ENCODE measurements at regions not wholly inside any gene's neighbourhood (a gene's known extent, or its start where the extent isn't known, plus 50 kb on each side); places are given as distances from the start of the nearest gene placed in this dataset.
"Not testable (repeated sequence)": the region's sequence is repeated elsewhere in the genome, so short reads cannot be mapped to it uniquely, and the experiment has no call there.

GRCh38 chr2:111400598-111401253 is 280.0 kb downstream of the BCL2L11 start:
- H3K4me3 ChIP-seq; in situ Hi-C loops (cut with MboI; ENCODE audit: low pct_ligation_motif_present in 1 of 4, low pct_unique_long_range_greater_than_20kb in 1 of 4, low sequenced_read_pairs in 3 of 4); H3K27me3 ChIP-seq; H3K27ac ChIP-seq; H3K4me1 ChIP-seq; DNase-seq; H3K36me3 ChIP-seq; H3K9me3 ChIP-seq; intact Hi-C loops (cut with DNase I; ENCODE audit: low total_unique reads): not testable (repeated sequence)
- WGBS, 2 donors (ENCODE audit: low coverage in 1 of 2): 65% methylated on average over 3 of the region's 3 CpGs; no CpG with 5 or more reads in 1 of the 2 donors

- 92% methylated on average over 4 of the region's 8 CpGs; no CpG with 5 or more reads in 1 of the 2 donors for WGBS, 2 donors (ENCODE audit: low coverage in 1 of 2)
- H3K27ac ChIP-seq; in situ Hi-C loops (cut with MboI; ENCODE audit: low pct_ligation_motif_present in 1 of 4, low pct_unique_long_range_greater_than_20kb in 1 of 4, low sequenced_read_pairs in 3 of 4); H3K4me1 ChIP-seq; intact Hi-C loops (cut with DNase I; ENCODE audit: low total_unique reads); H3K36me3 ChIP-seq; H3K27me3 ChIP-seq; H3K4me3 ChIP-seq; H3K9me3 ChIP-seq; DNase-seq: not testable (repeated sequence)
Observed at GRCh38 chr2:111401270-111402140, 280.8 kb downstream of the BCL2L11 start.

- H3K9me3 ChIP-seq; intact Hi-C loops (cut with DNase I; ENCODE audit: low total_unique reads): not testable (repeated sequence)
Observed at GRCh38 chr2:111402450-111402849, 281.7 kb downstream of the BCL2L11 start.

GRCh38 chr2:111403287-111403686 is 282.6 kb downstream of the BCL2L11 start:
- H3K36me3 ChIP-seq; in situ Hi-C loops (cut with MboI; ENCODE audit: low pct_ligation_motif_present in 1 of 4, low pct_unique_long_range_greater_than_20kb in 1 of 4, low sequenced_read_pairs in 3 of 4); H3K27ac ChIP-seq; H3K9me3 ChIP-seq; DNase-seq; H3K4me3 ChIP-seq; H3K27me3 ChIP-seq; H3K4me1 ChIP-seq; intact Hi-C loops (cut with DNase I; ENCODE audit: low total_unique reads): not testable (repeated sequence)
- 54% methylated on average over 2 of the region's 2 CpGs; no CpG with 5 or more reads in 1 of the 2 donors for WGBS, 2 donors (ENCODE audit: low coverage in 1 of 2)

More at GRCh38 chr2:111402450-111402849, 281.7 kb downstream of the BCL2L11 start:
- H3K4me1 ChIP-seq; in situ Hi-C loops (cut with MboI; ENCODE audit: low pct_ligation_motif_present in 1 of 4, low pct_unique_long_range_greater_than_20kb in 1 of 4, low sequenced_read_pairs in 3 of 4); H3K36me3 ChIP-seq; H3K27me3 ChIP-seq; DNase-seq; H3K27ac ChIP-seq; H3K4me3 ChIP-seq: not testable (repeated sequence)

GRCh38 chr2:111406616-111407015 is 285.9 kb downstream of the BCL2L11 start:
- H3K36me3 ChIP-seq; intact Hi-C loops (cut with DNase I; ENCODE audit: low total_unique reads); DNase-seq; H3K27ac ChIP-seq; in situ Hi-C loops (cut with MboI; ENCODE audit: low pct_ligation_motif_present in 1 of 4, low pct_unique_long_range_greater_than_20kb in 1 of 4, low sequenced_read_pairs in 3 of 4); H3K27me3 ChIP-seq; H3K4me3 ChIP-seq; H3K4me1 ChIP-seq; H3K9me3 ChIP-seq: not testable (repeated sequence)
- WGBS, 2 donors (ENCODE audit: low coverage in 1 of 2): no CpG with 5 or more reads among the region's 1 CpG

GRCh38 chr2:111407632-111408194 is 287.0 kb downstream of the BCL2L11 start:
- H3K9me3 ChIP-seq; H3K4me1 ChIP-seq; DNase-seq; H3K36me3 ChIP-seq; intact Hi-C loops (cut with DNase I; ENCODE audit: low total_unique reads); H3K4me3 ChIP-seq; H3K27me3 ChIP-seq; H3K27ac ChIP-seq; in situ Hi-C loops (cut with MboI; ENCODE audit: low pct_ligation_motif_present in 1 of 4, low pct_unique_long_range_greater_than_20kb in 1 of 4, low sequenced_read_pairs in 3 of 4): not testable (repeated sequence)
- no CpG with 5 or more reads among the region's 11 CpGs for WGBS, 2 donors (ENCODE audit: low coverage in 1 of 2)

GRCh38 chr2:111410868-111411406 is 290.2 kb downstream of the BCL2L11 start:
- DNase-seq; intact Hi-C loops (cut with DNase I; ENCODE audit: low total_unique reads); H3K4me3 ChIP-seq; H3K9me3 ChIP-seq; H3K27ac ChIP-seq; H3K27me3 ChIP-seq; H3K4me1 ChIP-seq; H3K36me3 ChIP-seq; in situ Hi-C loops (cut with MboI; ENCODE audit: low pct_ligation_motif_present in 1 of 4, low pct_unique_long_range_greater_than_20kb in 1 of 4, low sequenced_read_pairs in 3 of 4): not testable (repeated sequence)
- 95% methylated on average over 6 of the region's 10 CpGs; no CpG with 5 or more reads in 1 of the 2 donors for WGBS, 2 donors (ENCODE audit: low coverage in 1 of 2)

- H3K27ac ChIP-seq; H3K4me3 ChIP-seq; H3K36me3 ChIP-seq; H3K4me1 ChIP-seq; DNase-seq; in situ Hi-C loops (cut with MboI; ENCODE audit: low pct_ligation_motif_present in 1 of 4, low pct_unique_long_range_greater_than_20kb in 1 of 4, low sequenced_read_pairs in 3 of 4); H3K27me3 ChIP-seq; H3K9me3 ChIP-seq; intact Hi-C loops (cut with DNase I; ENCODE audit: low total_unique reads): not testable (repeated sequence)
- WGBS, 2 donors (ENCODE audit: low coverage in 1 of 2): 86% methylated on average over 10 of the region's 18 CpGs; no CpG with 5 or more reads in 1 of the 2 donors
Observed at GRCh38 chr2:111411867-111412681, 291.4 kb downstream of the BCL2L11 start.

- H3K36me3 ChIP-seq; intact Hi-C loops (cut with DNase I; ENCODE audit: low total_unique reads); H3K4me1 ChIP-seq; H3K4me3 ChIP-seq; H3K27ac ChIP-seq; in situ Hi-C loops (cut with MboI; ENCODE audit: low pct_ligation_motif_present in 1 of 4, low pct_unique_long_range_greater_than_20kb in 1 of 4, low sequenced_read_pairs in 3 of 4); H3K9me3 ChIP-seq; DNase-seq; H3K27me3 ChIP-seq: not testable (repeated sequence)
- 88 to 100% methylated on average over 4 to 12 of the region's 12 CpGs for WGBS, 2 donors (ENCODE audit: low coverage in 1 of 2)
Observed at GRCh38 chr2:111412841-111413650, 292.3 kb downstream of the BCL2L11 start.
